ENCODE measurements at regions not wholly inside any gene's neighbourhood (a gene's known extent, or its start where the extent isn't known, plus 50 kb on each side); places are given as distances from the start of the nearest gene placed in this dataset.

GRCh38 chr18:43870626-43871025 is 593.3 kb upstream of the SYT4 start:
- TF ChIP-seq CTCF (optimal IDR thresholded peaks at IDR 0.05 in 1 of 3, IDR thresholded peaks at IDR 0.05 in 1 of 3, conservative IDR thresholded peaks at IDR 0.05 in 1 of 3; ENCODE audit: extremely low read depth in 1 of 3, insufficient read depth in 2 of 3, low read length in 3 of 3) (no peak), EZH2 (IDR thresholded peaks at IDR 0.05; ENCODE audit: low read length) (no peak)

Data from keratinocyte (primary cell).